IMR-90 (cell line): ENCODE measurements at regions not wholly inside any gene's neighbourhood (a gene's known extent, or its start where the extent isn't known, plus 50 kb on each side); places are given as distances from the start of the nearest gene placed in this dataset.

Experiments
- ATAC-seq: fragments of 200-7000 bp; cut with Tn5 transposase; 2 replicates; pipeline ENCODE4 v1.9.1; 2020; ENCODE audit warnings: low read depth, mild to moderate bottlenecking, moderate library complexity
- BruUV-seq: library from RNA; stranded (reverse); fragments of 400-500 nt; replicated peaks from 2 replicates; lab custom pipeline; 2021; lab: Mats Ljungman, UMichigan
- CTCF ChIA-PET: fragments of 300-600 bp; formaldehyde crosslinking; extraction: SDS; loops from one replicate; lab custom pipeline; 2021; ENCODE audit warnings: antibody characterized with exemption; lab: Yijun Ruan, JAX
- POLR2A ChIA-PET: fragments of 300-600 bp; sonication (Branson Sonifier 250); formaldehyde crosslinking; loops from one replicate; lab custom pipeline; 2022; ENCODE audit warnings: antibody characterized with exemption; ENCODE audit not compliant: unreplicated experiment; lab: Charles Lee
- DNase-seq: peaks from one replicate; pipeline ENCODE4 v3.0.0; 2013
- H2AFZ ChIP-seq: replicated peaks from 2 replicates; pipeline ENCODE3; 2013; ENCODE audit warnings: low read length, mild to moderate bottlenecking; ENCODE audit not compliant: poor library complexity
- H2AK5ac ChIP-seq: 2 replicates; pipeline ENCODE4 v1.6.1; 2013; ENCODE audit warnings: low read depth, low read length, inconsistent platforms
- H2AK9ac ChIP-seq: replicated peaks from 2 replicates; pipeline ENCODE3; 2013; ENCODE audit warnings: mild to moderate bottlenecking, low read depth, low read length, moderate library complexity; ENCODE audit not compliant: poor library complexity
- H2BK120ac ChIP-seq: 2 replicates; pipeline ENCODE4 v1.6.1; 2013; ENCODE audit warnings: low read depth, low read length, inconsistent platforms
- H2BK15ac ChIP-seq: 3 replicates; pipeline ENCODE4 v1.6.1; 2013; ENCODE audit warnings: low read depth, low read length, inconsistent platforms
- H2BK20ac ChIP-seq: 2 replicates; pipeline ENCODE4 v1.6.1; 2013; ENCODE audit warnings: low read depth, mild to moderate bottlenecking, inconsistent platforms, low read length, moderate library complexity
- H2BK5ac ChIP-seq: 2 replicates; pipeline ENCODE4 v1.6.1; 2013; ENCODE audit warnings: mild to moderate bottlenecking, low read depth, low read length, inconsistent platforms; ENCODE audit not compliant: poor library complexity, severe bottlenecking
- H3K14ac ChIP-seq: replicated peaks from 2 replicates; pipeline ENCODE4 v1.6.1; 2013; ENCODE audit warnings: low read depth, low read length, inconsistent platforms
- H3K18ac ChIP-seq: 2 replicates; pipeline ENCODE4 v1.6.1; 2013; ENCODE audit warnings: low read depth, low read length, control low read depth
- H3K23ac ChIP-seq: 2 replicates; pipeline ENCODE4 v1.6.1; 2013; ENCODE audit warnings: low read depth, low read length, inconsistent platforms
- H3K27ac ChIP-seq: 2 replicates; pipeline ENCODE4 v1.5.1; 2013; ENCODE audit warnings: mild to moderate bottlenecking, control low read depth, low read length; ENCODE audit not compliant: insufficient read depth
- H3K27me3 ChIP-seq: 2 replicates; pipeline ENCODE4 v1.6.1; 2013; ENCODE audit warnings: low read length; ENCODE audit not compliant: control insufficient read depth, insufficient read depth
- H3K36me3 ChIP-seq: 2 replicates; pipeline ENCODE4 v1.6.1; 2013; ENCODE audit warnings: low read length, mixed read lengths; ENCODE audit not compliant: control insufficient read depth, insufficient read depth
- H3K4ac ChIP-seq: 2 replicates; pipeline ENCODE4 v1.6.1; 2013; ENCODE audit warnings: low read depth, low read length, inconsistent platforms
- H3K4me1 ChIP-seq: 2 replicates; pipeline ENCODE4 v1.6.1; 2013; ENCODE audit warnings: low read length, mixed read lengths; ENCODE audit not compliant: control insufficient read depth, insufficient read depth
- H3K4me2 ChIP-seq: 2 replicates; pipeline ENCODE4 v1.6.1; 2013; ENCODE audit warnings: low read depth, mild to moderate bottlenecking, control low read depth, low read length, moderate library complexity
- H3K4me3 ChIP-seq: 2 replicates; pipeline ENCODE4 v1.5.1; 2013; ENCODE audit warnings: low read depth, mild to moderate bottlenecking, control low read depth, low read length, moderate library complexity; ENCODE audit not compliant: insufficient read depth
- H3K56ac ChIP-seq: 2 replicates; pipeline ENCODE4 v1.6.1; 2013; ENCODE audit warnings: low read length, inconsistent platforms; ENCODE audit not compliant: insufficient read depth; ENCODE audit errors: extremely low read depth
- H3K79me1 ChIP-seq, 2 experiments: 2 replicates each; pipeline ENCODE4 v1.6.1; 2013; ENCODE audit warnings: low read length in 2 of 2, inconsistent platforms in 1 of 2, low read depth in 1 of 2
- H3K9ac ChIP-seq: 2 replicates; pipeline ENCODE4 v1.6.1; 2013; ENCODE audit warnings: low read depth, low read length, control low read depth
- H3K9me1 ChIP-seq: 2 replicates; pipeline ENCODE4 v1.6.1; 2013; ENCODE audit warnings: low read length, inconsistent platforms; ENCODE audit not compliant: insufficient read depth
- H3K9me3 ChIP-seq: 2 replicates; pipeline ENCODE4 v1.6.1; 2013; ENCODE audit warnings: low read length; ENCODE audit not compliant: control insufficient read depth, insufficient read depth
- H4K20me1 ChIP-seq: 2 replicates; pipeline ENCODE4 v1.6.1; 2013; ENCODE audit warnings: low read length, inconsistent platforms; ENCODE audit not compliant: insufficient read depth
- H4K5ac ChIP-seq: 2 replicates; pipeline ENCODE4 v1.6.1; 2013; ENCODE audit warnings: mild to moderate bottlenecking, low read depth, low read length, control low read depth
- H4K8ac ChIP-seq, 2 experiments: 2 replicates each; pipeline ENCODE4 v1.6.1; 2013; ENCODE audit warnings: low read depth in 2 of 2, low read length in 2 of 2, control low read depth in 1 of 2, inconsistent platforms in 1 of 2
- H4K91ac ChIP-seq: 2 replicates; pipeline ENCODE4 v1.6.1; 2013; ENCODE audit warnings: low read depth, low read length, inconsistent platforms; ENCODE audit not compliant: insufficient read depth
- CEBPB ChIP-seq: IDR thresholded peaks from 2 replicates; pipeline ENCODE4 v1.6.1; 2012; ENCODE audit warnings: low read depth, low read length, improper control_type of control experiment
- CHD1 ChIP-seq: IDR thresholded peaks from 2 replicates; pipeline ENCODE4 v1.6.1; 2012; ENCODE audit warnings: low read depth, low read length, improper control_type of control experiment
- FOS ChIP-seq: fragments of 150-350 bp; IDR thresholded peaks from 2 replicates; pipeline ENCODE4 v1.6.1; 2016; ENCODE audit warnings: low read depth, low read length
- RAD21 ChIP-seq: IDR thresholded peaks from 2 replicates; pipeline ENCODE4 v1.6.1; 2012; ENCODE audit warnings: low read length, improper control_type of control experiment
- RFX5 ChIP-seq: IDR thresholded peaks from 2 replicates; pipeline ENCODE4 v1.8.0; 2012; ENCODE audit warnings: low read depth, mild to moderate bottlenecking, low read length, moderate library complexity
- SMC3 ChIP-seq: fragments of 150-350 bp; IDR thresholded peaks from 2 replicates; pipeline ENCODE4 v1.6.1; 2016; ENCODE audit warnings: low read depth, mild to moderate bottlenecking, antibody characterized with exemption, low read length, moderate library complexity
- WGBS, 2 experiments: methylation state at CpG; one replicate each; pipeline versions ENCODE4 v1.1.5 to v1.1.7; 2013; ENCODE audit warnings: missing lambda C conversion rate in 2 of 2; ENCODE audit not compliant: insufficient read length in 1 of 2; ENCODE audit errors: extremely low coverage in 2 of 2; 5-methylcytosine and 5-hydroxymethylcytosine counted together
- dilution Hi-C: fragments of 300-500 bp; cut with HindIII; formaldehyde crosslinking; loops from one replicate; pipeline ENCODE4 v1.14.3; 2018; ENCODE audit warnings: low sequenced_read_pairs; ENCODE audit not compliant: unreplicated experiment
- in situ Hi-C: fragments of 300-500 bp; cut with MboI; formaldehyde crosslinking; loops from 3 replicates; pipeline ENCODE4 v1.14.3; 2019; ENCODE audit warnings: low sequenced_read_pairs, inconsistent platforms, mixed read lengths
- intact Hi-C: fragments of 100-400 bp; cut with micrococcal nuclease; formaldehyde crosslinking; loops from 2 replicates; pipeline ENCODE4 v1.10.0; 2022
- TF ChIP-seq, protein P1 (sequence below): fragments of 150-350 bp; IDR thresholded peaks from 2 replicates; pipeline ENCODE4 v1.6.1; 2016; ENCODE audit warnings: low read depth, mild to moderate bottlenecking, low read length, moderate library complexity, borderline replicate concordance

GRCh38 chr5:125011947-125012346 lies 265.5 kb upstream of the ZNF608 start:
- Histone ChIP-seq H3K18ac (no peak overlapping the region), H4K8ac (no peak overlapping the region), H2AFZ (no peak overlapping the region), H3K9ac (no peak overlapping the region), H4K20me1 (no peaks in the 10 kb centered on the region), H3K79me1 (no peaks in the 10 kb centered on the region), H3K56ac (no peak overlapping the region), H2BK20ac (no peak overlapping the region), H3K4ac (no peak overlapping the region), H2BK5ac (no peak overlapping the region), H3K27ac (no peak overlapping the region), H2BK120ac (no peak overlapping the region), H3K4me3 (no peak overlapping the region), H3K36me3 (no peaks in the 10 kb centered on the region), H4K91ac (no peak overlapping the region), H2AK9ac (no peak overlapping the region), H4K5ac (no peak overlapping the region), H3K4me2 (no peak overlapping the region), H3K27me3 (no peaks in the 10 kb centered on the region), H2BK15ac (no peak overlapping the region), H3K9me1 (no peaks in the 10 kb centered on the region), H3K14ac (no peak overlapping the region), H3K23ac (no peak overlapping the region), H3K4me1 (no peaks in the 10 kb centered on the region), H2AK5ac (no peak overlapping the region), H3K9me3 (no peaks in the 10 kb centered on the region)
- DNase-seq = no peak
- CTCF ChIA-PET = no interaction called here
- no TSS peak for BruUV-seq
- no CpG with 5 or more reads among the region's 4 CpGs for WGBS, 2 experiments
- POLR2A ChIA-PET = no interaction called here
- no peak for ATAC-seq
- intact Hi-C loops = no loop called here
- TF ChIP-seq SMC3 = no peak
- TF ChIP-seq, protein P1, sequence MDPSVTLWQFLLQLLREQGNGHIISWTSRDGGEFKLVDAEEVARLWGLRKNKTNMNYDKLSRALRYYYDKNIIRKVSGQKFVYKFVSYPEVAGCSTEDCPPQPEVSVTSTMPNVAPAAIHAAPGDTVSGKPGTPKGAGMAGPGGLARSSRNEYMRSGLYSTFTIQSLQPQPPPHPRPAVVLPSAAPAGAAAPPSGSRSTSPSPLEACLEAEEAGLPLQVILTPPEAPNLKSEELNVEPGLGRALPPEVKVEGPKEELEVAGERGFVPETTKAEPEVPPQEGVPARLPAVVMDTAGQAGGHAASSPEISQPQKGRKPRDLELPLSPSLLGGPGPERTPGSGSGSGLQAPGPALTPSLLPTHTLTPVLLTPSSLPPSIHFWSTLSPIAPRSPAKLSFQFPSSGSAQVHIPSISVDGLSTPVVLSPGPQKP = no peak
- no peak for TF ChIP-seq RFX5
- TF ChIP-seq RAD21 = no peak
- no peak for TF ChIP-seq FOS
- no peak for TF ChIP-seq CEBPB
- no peak for TF ChIP-seq CHD1
- in situ Hi-C loops = no loop called here
- dilution Hi-C loops = no loop called here
